ENCODE measurements at regions not wholly inside any gene's neighbourhood (a gene's known extent, or its start where the extent isn't known, plus 50 kb on each side); places are given as distances from the start of the nearest gene placed in this dataset.
"Not testable (repeated sequence)": the region's sequence is repeated elsewhere in the genome, so short reads cannot be mapped to it uniquely, and the experiment has no call there.

DNA sequence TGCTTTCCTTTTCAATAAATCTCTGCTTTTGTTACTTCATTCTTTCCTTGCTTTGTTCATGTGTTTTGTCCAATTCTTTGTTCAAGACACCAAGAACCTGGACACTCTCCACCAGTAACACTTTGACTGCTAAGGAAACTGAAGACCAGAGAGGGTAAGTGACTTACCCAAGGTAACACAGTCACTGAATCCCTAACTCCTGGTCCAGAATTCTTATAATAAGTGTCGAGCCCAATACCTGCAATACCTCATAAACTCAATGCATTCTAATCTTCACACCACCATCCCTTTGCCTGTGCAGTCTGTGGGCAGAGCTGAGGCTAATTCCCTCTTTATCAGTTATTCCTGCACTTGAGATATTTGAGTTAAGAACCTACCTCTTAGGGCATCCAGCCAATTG lies 237.8 kb downstream of the UACA start:
- no peak for DNase-seq (ENCODE audit: low read depth)

- DNase-seq (ENCODE audit: low read depth) = no peak
These were observed 238.9 kb downstream of the UACA start for GRCh38 chr15:70524470-70524869.

GRCh38 chr15:70523616-70524015 lies 239.7 kb downstream of the UACA start:
- DNase-seq (ENCODE audit: low read depth) = no peak

DNA sequence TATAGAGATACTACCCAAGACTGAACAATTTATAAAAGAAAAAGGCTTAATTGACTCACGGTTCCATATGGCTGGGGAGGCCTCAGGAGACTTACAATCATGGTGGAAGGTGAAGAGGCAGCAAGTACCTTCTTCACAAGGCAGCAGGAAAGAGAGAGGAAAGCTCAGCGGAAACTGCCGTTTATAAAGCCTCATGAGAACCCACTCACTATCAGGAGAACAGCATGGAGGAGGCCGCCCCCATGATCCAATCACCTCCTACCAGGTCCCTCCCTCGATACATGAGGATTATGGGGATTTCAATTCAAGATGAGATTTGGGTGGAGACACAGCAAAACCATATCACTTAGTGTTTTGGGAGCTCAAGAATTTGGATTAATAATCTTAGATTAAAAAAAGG lies 240.2 kb downstream of the UACA start:
- DNase-seq (ENCODE audit: low read depth) = no peak

GRCh38 chr15:70522323-70522966 lies 240.9 kb downstream of the UACA start:
- DNase-seq (ENCODE audit: low read depth) = no peak

GRCh38 chr15:70521576-70522322 lies 241.6 kb downstream of the UACA start:
- DNase-seq (ENCODE audit: low read depth) = no peak

DNA sequence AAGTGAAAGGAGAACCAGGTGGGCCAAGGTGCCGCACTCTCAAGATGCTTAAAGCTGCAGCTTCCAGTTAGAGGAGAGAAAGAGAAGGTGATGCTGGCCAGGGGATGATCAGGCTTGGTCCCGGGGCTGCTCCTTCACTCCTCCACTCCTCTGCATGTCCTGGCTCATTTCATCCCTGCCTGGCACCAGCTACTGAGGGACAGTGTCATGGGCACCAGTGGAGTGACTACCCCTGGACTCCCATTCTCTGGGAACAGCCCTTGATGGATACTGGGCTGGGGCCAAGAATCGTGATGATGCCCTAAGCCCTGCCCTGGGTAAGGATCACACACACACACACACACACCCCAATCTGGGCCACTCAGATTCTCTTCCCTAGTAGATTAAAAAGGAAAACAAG lies 243.7 kb downstream of the UACA start:
- no peak for DNase-seq (ENCODE audit: low read depth)

DNA sequence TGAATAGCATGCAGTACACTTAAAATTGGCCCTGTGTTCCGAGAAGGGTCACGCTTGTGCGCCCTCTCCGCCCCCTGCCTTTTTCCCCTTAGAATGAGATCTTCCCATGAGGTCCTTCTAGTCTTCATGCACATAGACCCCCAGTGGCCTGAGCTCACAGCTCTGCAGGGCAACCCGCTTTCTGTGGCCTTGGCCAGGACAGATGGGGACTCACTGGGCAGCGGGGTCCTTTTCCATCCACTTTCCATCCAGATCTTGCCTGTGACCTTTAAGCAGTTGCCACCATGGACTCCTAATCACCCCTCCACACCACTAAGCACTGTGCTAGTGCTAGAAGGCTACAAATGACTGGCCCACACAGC lies 244.4 kb downstream of the UACA start:
- DNase-seq (ENCODE audit: low read depth) = no peak

- no peak for DNase-seq (ENCODE audit: low read depth)
These were observed 245.0 kb downstream of the UACA start for GRCh38 chr15:70518201-70519003.

GRCh38 chr15:70517194-70517590 lies 246.2 kb downstream of the UACA start:
- no peak for DNase-seq (ENCODE audit: low read depth)

GRCh38 chr15:70516408-70517193 lies 246.8 kb downstream of the UACA start:
- no peak for DNase-seq (ENCODE audit: low read depth)

GRCh38 chr15:70514251-70514650 lies 249.1 kb downstream of the UACA start:
- no peak for DNase-seq (ENCODE audit: low read depth)

- no peak for DNase-seq (ENCODE audit: low read depth)
These were observed 249.5 kb downstream of the UACA start for GRCh38 chr15:70513819-70514218.

DNA sequence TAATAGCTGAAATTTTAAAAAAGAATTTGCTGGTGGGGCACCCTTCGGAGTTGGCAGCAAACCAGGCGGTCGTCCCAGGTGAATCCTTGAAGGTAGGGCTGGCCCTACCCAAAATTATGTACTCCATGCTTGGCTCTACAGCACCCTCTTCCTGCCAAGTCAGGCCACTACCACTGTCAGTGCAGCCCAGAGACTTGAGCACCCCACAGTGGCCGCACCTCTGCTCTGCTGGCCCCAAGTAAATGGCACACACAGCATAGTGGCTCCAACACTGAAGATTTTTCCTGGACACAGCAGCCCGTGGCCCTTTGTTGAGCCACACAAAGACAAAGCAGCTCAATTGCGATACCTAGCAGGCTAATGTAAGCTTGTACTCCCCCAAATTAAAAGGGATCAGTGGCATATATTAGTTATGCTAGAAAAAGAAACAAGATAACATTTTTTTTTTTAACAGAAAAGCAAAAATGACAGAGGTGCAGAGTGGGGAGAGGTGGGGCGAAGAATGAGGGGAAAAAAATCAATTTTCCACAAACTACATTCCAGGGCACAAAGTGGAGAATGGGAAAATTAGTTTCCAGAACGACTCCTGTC lies 250.5 kb downstream of the UACA start:
- peak; percentile 24 for DNase-seq (ENCODE audit: low read depth)

DNA sequence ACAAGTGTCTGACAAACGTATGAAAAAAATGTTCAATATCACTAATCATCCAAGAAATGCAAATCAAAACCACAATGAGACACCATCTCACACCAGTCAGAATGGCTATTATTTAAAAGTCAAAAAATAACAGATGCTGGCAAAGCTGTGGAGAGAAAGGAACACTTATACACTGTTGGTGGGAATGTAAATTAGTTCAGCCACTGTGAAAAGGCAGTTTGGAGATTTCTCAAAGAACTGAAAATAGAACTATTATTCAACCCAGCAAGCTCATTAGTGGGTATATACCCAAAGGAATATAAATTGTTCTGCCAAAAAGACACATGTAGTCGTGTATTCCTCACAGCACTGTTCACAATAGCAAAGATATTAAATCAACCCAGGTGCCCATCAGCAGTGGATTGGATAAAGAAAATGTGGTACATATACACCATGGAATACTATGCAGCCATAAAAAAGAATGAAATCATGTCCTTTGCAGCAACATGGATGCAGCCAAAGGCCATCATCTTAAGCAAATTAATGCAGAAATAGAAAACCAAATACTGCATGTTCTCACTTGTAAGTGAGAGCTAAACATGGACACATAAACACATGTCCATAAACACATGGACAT lies 251.3 kb downstream of the UACA start:
- DNase-seq (ENCODE audit: low read depth) = not testable (repeated sequence)

DNA sequence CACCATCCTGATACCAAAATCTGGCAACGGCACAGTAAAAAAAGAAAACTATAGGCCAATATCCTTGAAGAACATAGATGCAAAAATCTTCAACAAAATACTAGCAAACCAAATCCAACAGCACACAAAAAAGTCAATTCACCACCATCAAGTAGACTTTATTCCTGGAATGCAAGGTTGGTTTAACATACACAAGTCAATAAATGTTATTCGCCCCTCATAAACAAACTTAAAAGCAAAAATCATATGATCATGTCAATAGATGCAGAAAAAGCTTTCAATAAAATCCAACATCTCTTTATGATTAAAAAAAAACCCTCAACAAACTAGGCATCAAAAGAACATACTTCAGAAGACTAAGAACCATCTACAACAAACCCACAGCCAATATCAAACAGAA lies 252.9 kb downstream of the UACA start:
- no peak for DNase-seq (ENCODE audit: low read depth)

DNA sequence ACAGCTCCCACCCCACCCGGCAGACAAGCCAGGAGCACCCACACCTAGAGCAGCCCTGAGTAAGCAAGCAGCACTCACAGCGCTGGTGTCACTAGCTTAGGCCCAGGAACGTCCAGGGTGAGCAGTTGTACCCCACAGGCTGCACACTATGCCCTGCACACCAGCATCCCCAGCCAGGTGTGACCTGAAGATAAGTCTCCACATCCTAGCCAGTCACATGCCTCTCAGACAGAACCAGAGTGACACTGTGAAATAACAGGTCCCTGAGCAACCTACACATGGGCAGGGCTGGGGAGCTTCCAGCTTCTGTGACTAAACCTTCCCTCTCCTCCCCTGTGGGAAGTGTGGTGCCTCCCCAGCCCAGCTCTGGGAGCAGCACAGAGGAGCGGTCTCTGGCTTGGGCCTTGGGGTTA lies 253.6 kb downstream of the UACA start:
- no peak for DNase-seq (ENCODE audit: low read depth)

GRCh38 chr15:70509282-70509662 lies 254.1 kb downstream of the UACA start:
- no peak for DNase-seq (ENCODE audit: low read depth)

- DNase-seq (ENCODE audit: low read depth) = no peak
These were observed 254.6 kb downstream of the UACA start for GRCh38 chr15:70508561-70509281.

GRCh38 chr15:70507772-70508371 lies 255.5 kb downstream of the UACA start:
- DNase-seq (ENCODE audit: low read depth) = no peak
